GM10266 (cell line): ENCODE measurements at regions not wholly inside any gene's neighbourhood (a gene's known extent, or its start where the extent isn't known, plus 50 kb on each side); places are given as distances from the start of the nearest gene placed in this dataset.

Experiments
- DNase-seq: peaks from one replicate; pipeline ENCODE4 v3.0.0; 2012; ENCODE audit errors: extremely low spot score
- TF ChIP-seq, protein P1 (sequence below): IDR thresholded peaks from 2 replicates; pipeline ENCODE4 v1.5.1; 2012; ENCODE audit warnings: mild to moderate bottlenecking, low read depth; ENCODE audit not compliant: control insufficient read depth, insufficient read depth; ENCODE audit errors: missing control alignments

DNA sequence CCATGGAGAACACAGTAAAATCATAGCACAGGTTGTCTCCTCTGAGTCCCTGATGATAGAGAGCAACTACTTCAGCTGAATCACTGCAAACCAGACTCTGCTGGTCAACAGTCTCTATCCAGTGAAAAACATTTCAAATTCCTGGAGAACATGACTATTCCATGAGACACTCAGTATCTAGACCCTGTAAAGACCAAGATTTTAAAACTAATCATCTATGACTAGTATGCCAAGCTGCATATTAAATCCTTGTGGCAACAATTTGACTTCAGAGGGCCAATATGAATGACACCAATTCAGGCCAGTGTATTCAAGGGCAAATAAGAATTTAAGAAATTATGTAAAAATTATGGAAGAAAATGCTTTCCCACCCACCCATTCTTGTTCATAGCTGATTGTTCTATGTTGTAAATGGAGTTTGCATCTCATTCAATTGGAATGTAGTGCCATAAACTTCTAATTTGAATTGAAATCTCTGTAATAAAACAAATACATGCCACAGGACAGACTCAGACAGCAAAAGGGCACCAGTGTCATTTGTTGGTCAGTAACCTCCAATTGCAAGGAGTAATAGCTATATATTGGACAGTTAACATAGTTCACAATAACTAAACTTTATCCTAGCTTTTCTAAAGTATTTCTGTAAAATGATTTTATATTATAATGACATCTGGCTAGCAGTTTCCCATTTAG lies 80.1 kb upstream of the LPAR1 start:
- DNase-seq = no peak
- TF ChIP-seq, protein P1, sequence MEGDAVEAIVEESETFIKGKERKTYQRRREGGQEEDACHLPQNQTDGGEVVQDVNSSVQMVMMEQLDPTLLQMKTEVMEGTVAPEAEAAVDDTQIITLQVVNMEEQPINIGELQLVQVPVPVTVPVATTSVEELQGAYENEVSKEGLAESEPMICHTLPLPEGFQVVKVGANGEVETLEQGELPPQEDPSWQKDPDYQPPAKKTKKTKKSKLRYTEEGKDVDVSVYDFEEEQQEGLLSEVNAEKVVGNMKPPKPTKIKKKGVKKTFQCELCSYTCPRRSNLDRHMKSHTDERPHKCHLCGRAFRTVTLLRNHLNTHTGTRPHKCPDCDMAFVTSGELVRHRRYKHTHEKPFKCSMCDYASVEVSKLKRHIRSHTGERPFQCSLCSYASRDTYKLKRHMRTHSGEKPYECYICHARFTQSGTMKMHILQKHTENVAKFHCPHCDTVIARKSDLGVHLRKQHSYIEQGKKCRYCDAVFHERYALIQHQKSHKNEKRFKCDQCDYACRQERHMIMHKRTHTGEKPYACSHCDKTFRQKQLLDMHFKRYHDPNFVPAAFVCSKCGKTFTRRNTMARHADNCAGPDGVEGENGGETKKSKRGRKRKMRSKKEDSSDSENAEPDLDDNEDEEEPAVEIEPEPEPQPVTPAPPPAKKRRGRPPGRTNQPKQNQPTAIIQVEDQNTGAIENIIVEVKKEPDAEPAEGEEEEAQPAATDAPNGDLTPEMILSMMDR = no peak

GRCh38 chr9:111114486-111114885 lies 76.2 kb upstream of the LPAR1 start:
- TF ChIP-seq, protein P1 = no peak
- no peak for DNase-seq

- TF ChIP-seq, protein P1 = no peak
- no peak for DNase-seq
These were observed 75.4 kb upstream of the LPAR1 start for GRCh38 chr9:111113712-111114111.

GRCh38 chr9:111110805-111111204 lies 72.5 kb upstream of the LPAR1 start:
- TF ChIP-seq, protein P1 = no peak
- no peak for DNase-seq

- TF ChIP-seq, protein P1 = no peak
- DNase-seq = no peak
These were observed 70.7 kb upstream of the LPAR1 start for GRCh38 chr9:111108946-111109345.

DNA sequence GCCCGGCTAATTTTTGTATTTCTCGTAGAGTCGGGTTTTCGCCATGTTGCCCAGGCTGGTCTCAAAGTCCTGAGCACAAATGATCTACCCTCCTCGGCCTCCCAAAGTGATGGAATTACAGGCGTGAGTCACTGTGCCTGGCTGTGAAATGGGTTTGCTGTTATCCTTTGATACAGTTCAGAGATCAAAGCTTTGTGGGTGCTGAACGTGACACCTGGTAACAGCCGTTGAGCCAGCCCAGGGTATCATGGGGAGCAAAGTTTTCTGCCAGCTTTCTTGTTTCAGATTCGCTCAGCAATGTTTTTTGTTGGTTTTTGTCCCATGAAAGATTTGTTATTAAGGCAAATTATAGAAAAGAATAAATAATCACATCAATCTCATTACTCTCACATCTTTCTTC lies 68.9 kb upstream of the LPAR1 start:
- no peak for DNase-seq
- TF ChIP-seq, protein P1 = no peak

DNA sequence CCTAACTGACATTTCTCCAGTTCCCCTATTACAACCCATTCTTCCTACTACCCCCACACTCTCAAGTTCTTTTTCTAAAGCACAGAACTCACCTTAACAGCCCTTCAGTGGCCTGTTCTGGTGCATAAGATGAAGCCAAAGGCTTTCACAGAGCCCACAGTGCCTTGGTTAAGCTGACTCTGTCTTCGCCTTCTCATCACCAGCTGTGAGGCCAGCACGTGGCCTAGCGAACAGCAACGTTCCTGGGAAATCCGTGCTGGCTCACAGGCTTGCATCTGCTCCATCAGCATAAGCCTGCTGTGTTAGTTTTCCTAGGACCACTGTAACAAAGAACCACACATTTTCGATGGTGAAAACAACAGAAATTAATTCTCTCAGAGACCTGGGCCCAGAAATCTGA lies 67.9 kb upstream of the LPAR1 start:
- TF ChIP-seq, protein P1 = no peak
- DNase-seq = no peak
